Neural cell (in vitro differentiated cells): ENCODE measurements at regions not wholly inside any gene's neighbourhood (a gene's known extent, or its start where the extent isn't known, plus 50 kb on each side); places are given as distances from the start of the nearest gene placed in this dataset.

ENCODE experiments used
- H2AFZ ChIP-seq: fragments of 200-600, 300-800 bp; sonication (generic), shearing (Covaris generic); 2 replicates; pipeline ENCODE4 v1.6.0; 2014; ENCODE audit warnings: low read depth, mild to moderate bottlenecking, antibody characterized with exemption, low read length, moderate library complexity
- H3F3A ChIP-seq: fragments of 200-600 bp; shearing (Covaris generic); 2 replicates; pipeline ENCODE4 v1.6.1; 2016; ENCODE audit warnings: mild to moderate bottlenecking, moderate library complexity, mixed read lengths, antibody characterized with exemption, low read length; ENCODE audit not compliant: insufficient read depth, poor library complexity, severe bottlenecking
- H3K27ac ChIP-seq: fragments of 200-600, 300-800 bp; sonication (generic), shearing (Covaris generic); 2 replicates; pipeline ENCODE4 v1.5.1; 2014; ENCODE audit warnings: mild to moderate bottlenecking, low read length, moderate library complexity
- H3K27me3 ChIP-seq: fragments of 300-800, 200-600 bp; sonication (generic), shearing (Covaris generic); 2 replicates; pipeline ENCODE4 v1.6.0; 2014; ENCODE audit warnings: mild to moderate bottlenecking, low read depth, low read length, moderate library complexity; ENCODE audit not compliant: insufficient read depth
- H3K36me3 ChIP-seq: fragments of 300-800, 200-600 bp; sonication (generic), shearing (Covaris generic); 2 replicates; pipeline ENCODE4 v1.5.1; 2014; ENCODE audit warnings: mild to moderate bottlenecking, antibody characterized with exemption, low read length, moderate library complexity; ENCODE audit not compliant: insufficient read depth
- H3K4me2 ChIP-seq: fragments of 300-800, 200-600 bp; sonication (generic), shearing (Covaris generic); 2 replicates; pipeline ENCODE4 v1.6.0; 2014; ENCODE audit warnings: mild to moderate bottlenecking, low read length
- H3K4me3 ChIP-seq: fragments of 300-800, 200-600 bp; sonication (generic), shearing (Covaris generic); 2 replicates; pipeline ENCODE4 v1.5.1; 2014; ENCODE audit warnings: mild to moderate bottlenecking, low read length, moderate library complexity
- H3K79me2 ChIP-seq: fragments of 200-600 bp; shearing (Covaris generic); replicated peaks from 2 replicates; pipeline ENCODE4 v1.6.0; 2014; ENCODE audit warnings: mild to moderate bottlenecking, low read length, moderate library complexity; ENCODE audit not compliant: insufficient read depth
- H3K9ac ChIP-seq: fragments of 300-800, 200-600 bp; sonication (generic), shearing (Covaris generic); 2 replicates; pipeline ENCODE4 v1.6.1; 2016; ENCODE audit warnings: mild to moderate bottlenecking, low read length, mixed read lengths
- H3K9me2 ChIP-seq: fragments of 200-600 bp; shearing (Covaris generic); 2 replicates; pipeline ENCODE4 v1.6.1; 2016; ENCODE audit warnings: mild to moderate bottlenecking, low read length, mixed read lengths; ENCODE audit not compliant: insufficient read depth
- H3K9me3 ChIP-seq: fragments of 200-600, 300-800 bp; sonication (generic), shearing (Covaris generic); 2 replicates; pipeline ENCODE4 v1.6.1; 2016; ENCODE audit warnings: mild to moderate bottlenecking, mixed run types, low read length, moderate library complexity, mixed read lengths
- H4K20me1 ChIP-seq: fragments of 200-600 bp; shearing (Covaris generic); 2 replicates; pipeline ENCODE4 v1.6.1; 2016; ENCODE audit warnings: mild to moderate bottlenecking, mixed run types; ENCODE audit not compliant: insufficient read depth
- CTCF ChIP-seq: fragments of 450-650 bp; IDR thresholded peaks from 2 replicates; pipeline ENCODE4 v1.5.1; 2014; ENCODE audit warnings: antibody characterized with exemption, mild to moderate bottlenecking, moderate library complexity; ENCODE audit not compliant: poor library complexity, severe bottlenecking
- EP300 ChIP-seq: fragments of 450-650 bp; conservative IDR thresholded peaks from 2 replicates; pipeline ENCODE4 v1.6.1; 2014; ENCODE audit warnings: antibody characterized with exemption, mild to moderate bottlenecking, moderate library complexity; ENCODE audit not compliant: poor library complexity, severe bottlenecking
- EZH2 ChIP-seq: fragments of 200-600, 300-800 bp; shearing (Covaris generic), sonication (generic); IDR thresholded peaks from 2 replicates; pipeline ENCODE4 v1.6.1; 2014; ENCODE audit warnings: antibody characterized with exemption, low read length, borderline replicate concordance, mild to moderate bottlenecking; ENCODE audit not compliant: insufficient read depth, poor library complexity, severe bottlenecking
- MXI1 ChIP-seq: fragments of 450-650 bp; conservative IDR thresholded peaks from 2 replicates; pipeline ENCODE4 v1.6.1; 2014; ENCODE audit warnings: antibody characterized with exemption, mild to moderate bottlenecking; ENCODE audit not compliant: poor library complexity, severe bottlenecking
- POLR2AphosphoS5 ChIP-seq: IDR thresholded peaks from 2 replicates; pipeline ENCODE4 v1.6.1; 2012
- RAD21 ChIP-seq: fragments of 450-650 bp; conservative IDR thresholded peaks from 2 replicates; pipeline ENCODE4 v1.6.1; 2014; ENCODE audit warnings: antibody characterized with exemption, mild to moderate bottlenecking, moderate library complexity
- REST ChIP-seq: IDR thresholded peaks from 2 replicates; pipeline ENCODE4 v1.6.1; 2012; ENCODE audit warnings: borderline replicate concordance
- SMC3 ChIP-seq: fragments of 450-650 bp; conservative IDR thresholded peaks from 2 replicates; pipeline ENCODE4 v1.6.1; 2014; ENCODE audit warnings: antibody characterized with exemption, mild to moderate bottlenecking, moderate library complexity; ENCODE audit not compliant: poor library complexity
- TAF1 ChIP-seq: IDR thresholded peaks from 2 replicates; pipeline ENCODE4 v1.6.1; 2012; ENCODE audit warnings: low read depth

- no peaks in the 10 kb centered on the region for H3K36me3 ChIP-seq
- H3K4me2 ChIP-seq, result no peak overlapping the region
- H3K9me3 ChIP-seq, result no peaks in the 10 kb centered on the region
- H3K79me2 ChIP-seq, result no peaks in the 10 kb centered on the region
- H3K27me3 ChIP-seq, result no peaks in the 10 kb centered on the region
- TF ChIP-seq RAD21 (no peak), POLR2AphosphoS5 (no peak), CTCF (no peak), REST (no peak), EP300 (no peak)
- H3K27ac ChIP-seq, result no peak overlapping the region
- no peak overlapping the region for H3K9ac ChIP-seq
- H3K9me2 ChIP-seq, result no peaks in the 10 kb centered on the region
- H4K20me1 ChIP-seq, result no peaks in the 10 kb centered on the region
- H2AFZ ChIP-seq, result no peak overlapping the region
- no peak overlapping the region for H3K4me3 ChIP-seq
- H3F3A ChIP-seq, result no peaks in the 10 kb centered on the region
Observed at GRCh38 chr2:13014783-13015182, 298.0 kb downstream of the TRIB2 start.

GRCh38 chr2:13015532-13016320 is 299.0 kb downstream of the TRIB2 start:
- Histone ChIP-seq H3K9ac (no peak overlapping the region), H3K4me3 (no peak overlapping the region), H3K9me2 (no peaks in the 10 kb centered on the region), H3K9me3 (no peaks in the 10 kb centered on the region), H3K79me2 (no peaks in the 10 kb centered on the region), H3F3A (no peaks in the 10 kb centered on the region), H3K4me2 (no peak overlapping the region), H3K27me3 (no peaks in the 10 kb centered on the region), H2AFZ (no peak overlapping the region), H4K20me1 (no peaks in the 10 kb centered on the region), H3K36me3 (no peaks in the 10 kb centered on the region), H3K27ac (no peak overlapping the region)
- no peak for TF ChIP-seq CTCF
- no peak for TF ChIP-seq EP300
- no peak for TF ChIP-seq SMC3
- TF ChIP-seq REST, result no peak
- TF ChIP-seq EZH2, result no peak
- no peak for TF ChIP-seq TAF1
- no peak for TF ChIP-seq MXI1
